ENCODE measurements at regions not wholly inside any gene's neighbourhood (a gene's known extent, or its start where the extent isn't known, plus 50 kb on each side); places are given as distances from the start of the nearest gene placed in this dataset.

DNA sequence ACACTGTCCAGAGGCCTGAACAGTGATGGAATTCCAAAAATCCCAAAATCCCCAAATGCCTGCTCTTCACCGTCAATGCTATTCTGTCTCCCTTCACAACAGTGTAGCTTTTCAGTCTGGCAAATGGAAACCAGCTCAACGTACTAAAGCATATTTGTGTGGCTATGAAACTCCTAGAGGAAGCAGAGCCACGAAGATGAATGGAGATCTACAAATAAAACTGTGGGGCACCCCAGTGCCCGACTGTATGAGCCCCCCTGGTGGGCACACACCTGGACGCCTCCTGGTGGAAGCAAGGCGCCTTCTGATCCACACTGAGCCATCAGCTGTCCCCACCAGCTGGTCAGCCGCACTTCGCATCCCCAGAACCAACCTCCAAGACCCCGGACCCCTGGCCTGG, 129.1 kb upstream of the SOD1 start:
- H2AK5ac ChIP-seq (ENCODE audit: low read depth, low read length) = no peak overlapping the region
- WGBS, 2 experiments (ENCODE audit: extremely low coverage in 1 of 2, insufficient coverage in 1 of 2, insufficient read length in 1 of 2, insufficient replicate concordance in 2 of 2, low coverage in 1 of 2, low lambda C conversion rate in 2 of 2, missing lambda C conversion rate in 1 of 2) = 92% methylated on average over 9 of the region's 9 CpGs; no CpG with 5 or more reads in 1 of the 2 experiments
- H3K27ac ChIP-seq (ENCODE audit: low read depth, low read length) = no peak overlapping the region
- no peak overlapping the region for H3K9ac ChIP-seq (replicated peaks in 1 of 4; ENCODE audit: extremely low read depth in 1 of 4, low read depth in 3 of 4, low read length in 3 of 4)
- no peak for DNase-seq (ENCODE audit: low read depth in 1 of 2, low spot score in 2 of 2)
- H4K20me1 ChIP-seq (replicated peaks in 1 of 2; ENCODE audit: control insufficient read depth in 1 of 2, insufficient read depth in 2 of 2, low read length in 2 of 2) = peaks cover 0 to 2% of the 10 kb centered on the region in 2 experiments
- ChIA-PET POLR2A (ENCODE audit: partially characterized antibody) (interaction anchor here (0.9 to 1.6 kb wide), 2 partner anchors 29 to 202 kb away, joined by 3 to 4 read pairs; no protein-coding TSS in a partner anchor), CTCF (ENCODE audit: partially characterized antibody) (interaction anchor here (0.7 to 2.6 kb wide), 11 partner anchors 8 to 328 kb away, joined by 3 to 11 read pairs (median 3); no protein-coding TSS in a partner anchor)
- no peak overlapping the region for H3K4ac ChIP-seq (replicated peaks; ENCODE audit: insufficient read length, low read depth, low read length)
- no peak overlapping the region for H3K23ac ChIP-seq (ENCODE audit: insufficient read length)
- peaks cover 0 to 34% of the 10 kb centered on the region in 2 experiments; a peak in 2 of 4 replicates for H3K79me2 ChIP-seq (ENCODE audit: control insufficient read depth in 1 of 2, insufficient read depth in 2 of 2, low read length in 2 of 2)
- H4K5ac ChIP-seq (ENCODE audit: insufficient read length, low read depth, low read length) = no peak overlapping the region
- no peak for FAIRE-seq
- H3K4me1 ChIP-seq (replicated peaks in 1 of 4; ENCODE audit: control insufficient read depth in 3 of 4, insufficient read depth in 4 of 4, low read length in 3 of 4) = peaks cover 2 to 18% (median 7%) of the 10 kb centered on the region in 4 experiments; a peak in 5 of 7 replicates
- no peak overlapping the region for H3K56ac ChIP-seq (replicated peaks; ENCODE audit: insufficient read length, low read depth, low read length)
- no peak overlapping the region for H3K18ac ChIP-seq (ENCODE audit: extremely low read depth, low read length)
- no peaks in the 10 kb centered on the region for H3K9me3 ChIP-seq (ENCODE audit: insufficient read depth in 2 of 2, low read depth in 1 of 2, low read length in 1 of 2)
- H2AFZ ChIP-seq (ENCODE audit: low read length) = no peak overlapping the region
- H2BK5ac ChIP-seq (ENCODE audit: low read depth, low read length) = no peak overlapping the region
- H2BK20ac ChIP-seq (ENCODE audit: low read length) = no peak overlapping the region
- TF ChIP-seq ASH2L (IDR thresholded peaks at IDR 0.05; ENCODE audit: low read length) (no peak), JUN (IDR thresholded peaks at IDR 0.05; ENCODE audit: low read depth, low read length) (no peak), EGR1 (IDR thresholded peaks at IDR 0.05; ENCODE audit: borderline replicate concordance, low read depth, low read length) (no peak), SIRT6 (IDR thresholded peaks at IDR 0.05; ENCODE audit: low read length) (no peak), SRF (IDR thresholded peaks at IDR 0.05; ENCODE audit: low read depth, low read length) (no peak), ZNF274 (IDR thresholded peaks at IDR 0.05; ENCODE audit: borderline replicate concordance, extremely low read depth, low read length) (no peak), SIN3A (conservative IDR thresholded peaks at IDR 0.05 in 1 of 2, IDR thresholded peaks at IDR 0.05 in 1 of 2; ENCODE audit: low read depth in 1 of 2, low read length in 2 of 2) (no peak), TCF12 (IDR thresholded peaks at IDR 0.05; ENCODE audit: low read depth, low read length) (no peak), TAF7 (optimal IDR thresholded peaks at IDR 0.05; ENCODE audit: borderline replicate concordance, low read depth, low read length) (no peak)
- no peak overlapping the region for H3K4me3 ChIP-seq (ENCODE audit: extremely low read depth in 1 of 4, insufficient read depth in 2 of 4, low read depth in 3 of 4, low read length in 4 of 4)
- no peak overlapping the region for H3K14ac ChIP-seq (ENCODE audit: insufficient read length)
- H3K79me1 ChIP-seq (ENCODE audit: low read depth, low read length) = peaks cover 10% of the 10 kb centered on the region
- H3K23me2 ChIP-seq (ENCODE audit: low read depth, low read length) = no peaks in the 10 kb centered on the region
- H3K27me3 ChIP-seq (replicated peaks in 1 of 4; ENCODE audit: control insufficient read depth in 3 of 4, extremely low read depth in 1 of 4, insufficient read depth in 3 of 4, low read length in 3 of 4) = no peaks in the 10 kb centered on the region
- no peak overlapping the region for H2BK15ac ChIP-seq (ENCODE audit: low read length)
- no peak overlapping the region for H4K91ac ChIP-seq (replicated peaks; ENCODE audit: insufficient read length, low read length)
- H4K8ac ChIP-seq (ENCODE audit: extremely low read depth, insufficient read depth, low read length) = no peak overlapping the region
- no peak overlapping the region for H2BK120ac ChIP-seq (replicated peaks; ENCODE audit: low read depth, low read length)
- H3K4me2 ChIP-seq (ENCODE audit: insufficient read depth in 1 of 2, low read depth in 2 of 2, low read length in 2 of 2) = no peak overlapping the region
- H3K36me3 ChIP-seq (ENCODE audit: control insufficient read depth in 2 of 4, insufficient read depth in 4 of 4, low read length in 3 of 4) = no peaks in the 10 kb centered on the region
- no peak overlapping the region for H2BK12ac ChIP-seq (ENCODE audit: low read depth, low read length)
